GM18499 (cell line): ENCODE measurements at regions not wholly inside any gene's neighbourhood (a gene's known extent, or its start where the extent isn't known, plus 50 kb on each side); places are given as distances from the start of the nearest gene placed in this dataset.

Experiments
- ATAC-seq: cut with Tn5 transposase; IDR thresholded peaks from one replicate; pipeline ENCODE4 v1.9.1; 2021; ENCODE audit warnings: moderate number of reproducible peaks; ENCODE audit not compliant: insufficient read depth, unreplicated experiment

DNA sequence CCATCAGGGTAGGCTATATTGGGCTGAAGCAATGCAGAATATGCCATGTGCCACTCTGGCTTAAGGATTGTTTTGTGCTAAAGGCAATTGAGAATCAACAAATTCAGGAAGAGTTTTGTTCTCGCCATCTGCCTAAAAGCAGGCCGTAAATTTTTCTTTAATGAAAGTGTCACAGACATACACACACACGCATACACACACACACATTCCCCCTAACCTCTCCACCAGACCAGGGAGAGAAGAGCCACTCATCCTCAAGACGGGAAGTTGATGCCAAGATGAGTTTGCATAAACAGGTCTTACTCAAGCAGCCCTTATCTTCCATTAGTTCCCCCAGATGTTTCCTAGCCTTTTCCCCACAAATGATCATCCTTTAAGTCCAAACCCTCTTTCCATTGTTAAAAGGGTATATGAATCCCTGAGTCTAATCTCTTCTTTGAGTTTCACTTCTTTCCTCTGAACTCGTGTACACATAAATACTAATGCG, 59.6 kb upstream of the TRIM24 start:
- no peak for ATAC-seq

DNA sequence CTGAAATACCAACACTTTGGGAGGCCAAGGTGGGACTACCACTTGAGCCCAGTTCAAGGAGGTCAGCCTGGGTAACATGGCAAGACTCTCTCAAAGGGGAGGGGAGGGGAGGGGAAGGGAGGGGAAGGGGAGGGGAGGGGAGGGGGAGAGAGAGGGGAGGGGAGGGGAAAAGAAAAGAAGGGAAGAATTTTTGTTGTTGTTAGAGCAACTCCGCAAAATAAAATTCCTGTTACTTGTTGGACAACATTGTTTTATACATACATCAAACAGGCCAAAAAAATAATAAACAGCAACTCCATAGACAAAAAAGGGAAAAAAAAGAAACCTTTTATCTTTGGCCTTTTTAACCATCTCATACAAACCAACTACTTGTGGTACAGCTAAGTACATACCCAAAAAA, 57.3 kb upstream of the TRIM24 start:
- ATAC-seq: no peak

DNA sequence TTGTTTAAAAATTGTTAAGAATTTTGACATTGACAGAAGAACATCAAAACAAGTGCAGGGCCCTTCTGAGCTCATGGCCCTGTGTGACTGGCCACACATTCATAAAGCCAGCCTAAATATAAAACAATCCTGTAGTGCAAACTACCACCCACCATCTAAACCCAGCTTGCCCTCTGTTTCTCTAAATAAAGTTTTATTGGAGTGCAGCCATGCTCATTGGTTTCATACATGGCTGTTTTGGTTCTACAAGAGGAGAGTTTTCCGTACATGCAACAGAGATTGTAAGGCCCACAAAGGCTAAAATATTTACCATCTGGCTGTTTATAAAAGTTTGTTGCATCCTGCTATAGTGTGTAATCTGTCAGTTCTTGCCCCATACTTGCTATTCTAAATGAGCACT, 54.6 kb upstream of the TRIM24 start:
- ATAC-seq: no peak

DNA sequence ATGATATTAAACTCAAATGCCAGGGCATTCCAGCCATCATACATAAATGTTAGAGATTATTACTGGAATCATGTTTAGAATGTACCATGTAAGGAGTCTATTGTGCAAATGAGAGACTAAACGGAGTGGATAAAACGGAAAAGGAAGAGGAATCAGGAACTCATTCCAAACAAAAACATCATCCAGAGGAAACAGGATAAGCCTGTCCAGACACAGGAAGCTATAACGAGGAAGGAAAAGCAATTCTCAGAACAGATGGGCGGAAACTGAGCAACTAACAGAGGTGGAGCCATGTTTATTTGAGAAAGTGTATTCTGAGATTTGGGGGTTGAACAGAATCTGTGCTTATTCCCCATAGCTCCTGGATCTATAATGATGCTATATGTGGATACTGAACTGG, 52.3 kb upstream of the TRIM24 start:
- ATAC-seq: no peak
